Smooth muscle cell (in vitro differentiated cells): ENCODE measurements at regions not wholly inside any gene's neighbourhood (a gene's known extent, or its start where the extent isn't known, plus 50 kb on each side); places are given as distances from the start of the nearest gene placed in this dataset.

ENCODE experiments used
- DNase-seq: peaks from one replicate; lab custom pipeline; 2025; ENCODE audit not compliant: unreplicated experiment; lab: John Stamatoyannopoulos, UW
- H2AFZ ChIP-seq: fragments of 200-600 bp; sonication (generic); 2 replicates; pipeline ENCODE4 v1.6.0; 2016; ENCODE audit warnings: antibody characterized with exemption, low read depth, mild to moderate bottlenecking
- H3F3A ChIP-seq: fragments of 200-600 bp; sonication (generic); 2 replicates; pipeline ENCODE4 v1.6.0; 2017; ENCODE audit warnings: antibody characterized with exemption, low read depth
- H3K27ac ChIP-seq: fragments of 200-600 bp; sonication (generic); 2 replicates; pipeline ENCODE4 v1.5.1; 2016; ENCODE audit warnings: low read depth, mild to moderate bottlenecking
- H3K27me3 ChIP-seq: fragments of 200-600 bp; sonication (generic); 2 replicates; pipeline ENCODE4 v1.6.1; 2016; ENCODE audit warnings: low read depth, mild to moderate bottlenecking
- H3K36me3 ChIP-seq: fragments of 200-600 bp; sonication (generic); 2 replicates; pipeline ENCODE4 v1.5.1; 2016; ENCODE audit warnings: low read depth
- H3K4me1 ChIP-seq: fragments of 200-600 bp; sonication (generic); 2 replicates; pipeline ENCODE4 v1.5.1; 2016; ENCODE audit warnings: low read depth
- H3K4me2 ChIP-seq: fragments of 200-600 bp; sonication (generic); 2 replicates; pipeline ENCODE4 v1.6.0; 2016; ENCODE audit warnings: mild to moderate bottlenecking
- H3K4me3 ChIP-seq: fragments of 200-600 bp; sonication (generic); 2 replicates; pipeline ENCODE4 v1.5.1; 2016; ENCODE audit warnings: mild to moderate bottlenecking
- H3K79me2 ChIP-seq: fragments of 200-600 bp; sonication (generic); 2 replicates; pipeline ENCODE4 v1.6.0; 2016; ENCODE audit warnings: low read depth, mild to moderate bottlenecking
- H3K9ac ChIP-seq: fragments of 200-600 bp; sonication (generic); 2 replicates; pipeline ENCODE4 v1.6.0; 2016; ENCODE audit warnings: low read depth
- H3K9me3 ChIP-seq: fragments of 200-600 bp; sonication (generic); replicated peaks from 2 replicates; pipeline ENCODE4 v1.5.1; 2016; ENCODE audit warnings: low read depth
- H4K20me1 ChIP-seq: fragments of 200-600 bp; sonication (generic); 2 replicates; pipeline ENCODE4 v1.6.0; 2016; ENCODE audit warnings: low read depth
- WGBS: methylation state at CpG from one replicate; pipeline ENCODE4 v1.1.7; 2016; ENCODE audit warnings: low lambda C conversion rate; 5-methylcytosine and 5-hydroxymethylcytosine counted together
- TF ChIP-seq, protein P1 (sequence below): fragments of 200-600 bp; sonication (generic); IDR thresholded peaks from 2 replicates; pipeline ENCODE4 v1.5.1; 2017; ENCODE audit warnings: borderline replicate concordance, mild to moderate bottlenecking, antibody characterized with exemption; ENCODE audit not compliant: insufficient read depth, poor library complexity, severe bottlenecking

GRCh38 chrX:114152130-114152529, 431.8 kb upstream of the HTR2C start:
- H3K36me3 ChIP-seq: no peaks in the 10 kb centered on the region
- no peaks in the 10 kb centered on the region for H4K20me1 ChIP-seq
- peaks cover 8% of the 10 kb centered on the region for H3K4me1 ChIP-seq
- H3K4me2 ChIP-seq: peak overlapping the region; percentile 36
- TF ChIP-seq, protein P1, sequence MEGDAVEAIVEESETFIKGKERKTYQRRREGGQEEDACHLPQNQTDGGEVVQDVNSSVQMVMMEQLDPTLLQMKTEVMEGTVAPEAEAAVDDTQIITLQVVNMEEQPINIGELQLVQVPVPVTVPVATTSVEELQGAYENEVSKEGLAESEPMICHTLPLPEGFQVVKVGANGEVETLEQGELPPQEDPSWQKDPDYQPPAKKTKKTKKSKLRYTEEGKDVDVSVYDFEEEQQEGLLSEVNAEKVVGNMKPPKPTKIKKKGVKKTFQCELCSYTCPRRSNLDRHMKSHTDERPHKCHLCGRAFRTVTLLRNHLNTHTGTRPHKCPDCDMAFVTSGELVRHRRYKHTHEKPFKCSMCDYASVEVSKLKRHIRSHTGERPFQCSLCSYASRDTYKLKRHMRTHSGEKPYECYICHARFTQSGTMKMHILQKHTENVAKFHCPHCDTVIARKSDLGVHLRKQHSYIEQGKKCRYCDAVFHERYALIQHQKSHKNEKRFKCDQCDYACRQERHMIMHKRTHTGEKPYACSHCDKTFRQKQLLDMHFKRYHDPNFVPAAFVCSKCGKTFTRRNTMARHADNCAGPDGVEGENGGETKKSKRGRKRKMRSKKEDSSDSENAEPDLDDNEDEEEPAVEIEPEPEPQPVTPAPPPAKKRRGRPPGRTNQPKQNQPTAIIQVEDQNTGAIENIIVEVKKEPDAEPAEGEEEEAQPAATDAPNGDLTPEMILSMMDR: no peak
- no peaks in the 10 kb centered on the region for H3K27me3 ChIP-seq
- no peak overlapping the region for H2AFZ ChIP-seq
- 0% methylated on average over 1 of the region's 1 CpG for WGBS
- H3K79me2 ChIP-seq: no peaks in the 10 kb centered on the region
- peak overlapping the region; percentile 87 for H3K27ac ChIP-seq
- peaks cover 7% of the 10 kb centered on the region for H3F3A ChIP-seq
- no peaks in the 10 kb centered on the region for H3K9me3 ChIP-seq
- DNase-seq: no peak
- no peak overlapping the region for H3K4me3 ChIP-seq
- no peak overlapping the region for H3K9ac ChIP-seq

- H3K79me2 ChIP-seq: no peaks in the 10 kb centered on the region
- no peak overlapping the region for H3K27ac ChIP-seq
- H3K4me1 ChIP-seq: no peaks in the 10 kb centered on the region
- no peaks in the 10 kb centered on the region for H3K9me3 ChIP-seq
- TF ChIP-seq, protein P1: no peak
- H3F3A ChIP-seq: no peaks in the 10 kb centered on the region
- H3K4me2 ChIP-seq: no peak overlapping the region
- WGBS: 29% methylated on average over 1 of the region's 1 CpG
- H3K4me3 ChIP-seq: no peak overlapping the region
- H2AFZ ChIP-seq: no peak overlapping the region
- H3K9ac ChIP-seq: no peak overlapping the region
- H3K36me3 ChIP-seq: no peaks in the 10 kb centered on the region
- no peak for DNase-seq
- H4K20me1 ChIP-seq: no peaks in the 10 kb centered on the region
- H3K27me3 ChIP-seq: no peaks in the 10 kb centered on the region
Measured at GRCh38 chrX:114134465-114134864, 449.4 kb upstream of the HTR2C start.

GRCh38 chrX:114127411-114128025, 456.4 kb upstream of the HTR2C start:
- TF ChIP-seq, protein P1: no peak
- H3K4me1 ChIP-seq: no peaks in the 10 kb centered on the region
- no peak overlapping the region for H3K27ac ChIP-seq
- H4K20me1 ChIP-seq: no peaks in the 10 kb centered on the region
- no peaks in the 10 kb centered on the region for H3K9me3 ChIP-seq
- H3K4me2 ChIP-seq: no peak overlapping the region
- H3F3A ChIP-seq: no peaks in the 10 kb centered on the region
- no peak overlapping the region for H2AFZ ChIP-seq
- no peak overlapping the region for H3K9ac ChIP-seq
- H3K4me3 ChIP-seq: no peak overlapping the region
- no peaks in the 10 kb centered on the region for H3K79me2 ChIP-seq
- H3K36me3 ChIP-seq: no peaks in the 10 kb centered on the region
- 70% methylated on average over 13 of the region's 13 CpGs for WGBS
- no peak for DNase-seq
- no peaks in the 10 kb centered on the region for H3K27me3 ChIP-seq

DNA sequence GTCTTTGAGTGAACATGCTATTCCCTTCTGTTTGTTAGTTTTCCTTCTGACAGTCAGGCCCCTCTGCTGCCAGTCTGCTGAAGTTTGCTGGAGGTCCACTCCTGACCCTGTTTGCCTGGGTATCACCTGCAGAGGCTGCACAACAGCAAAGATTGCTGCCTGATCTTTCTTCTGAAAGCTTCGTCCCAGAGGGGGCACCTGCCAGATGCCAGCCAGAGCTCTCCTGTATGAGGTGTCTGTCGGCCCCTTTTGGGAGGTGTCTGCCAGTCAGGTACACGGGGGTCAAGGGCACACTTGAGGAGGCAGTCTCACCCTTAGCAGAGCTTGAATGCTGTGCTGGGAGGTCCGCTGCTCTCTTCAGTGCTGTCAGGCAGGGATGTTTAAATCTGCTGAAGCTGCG, 456.9 kb upstream of the HTR2C start:
- H3K27me3 ChIP-seq: no peaks in the 10 kb centered on the region
- H2AFZ ChIP-seq: no peak overlapping the region
- no peak for DNase-seq
- H3F3A ChIP-seq: no peaks in the 10 kb centered on the region
- H3K4me2 ChIP-seq: no peak overlapping the region
- no peak overlapping the region for H3K9ac ChIP-seq
- H3K36me3 ChIP-seq: no peaks in the 10 kb centered on the region
- H3K79me2 ChIP-seq: no peaks in the 10 kb centered on the region
- no peaks in the 10 kb centered on the region for H3K4me1 ChIP-seq
- WGBS: 90% methylated on average over 5 of the region's 5 CpGs
- H3K9me3 ChIP-seq: no peaks in the 10 kb centered on the region
- no peaks in the 10 kb centered on the region for H4K20me1 ChIP-seq
- TF ChIP-seq, protein P1: no peak
- no peak overlapping the region for H3K4me3 ChIP-seq
- H3K27ac ChIP-seq: no peak overlapping the region
